ENCODE measurements at regions not wholly inside any gene's neighbourhood (a gene's known extent, or its start where the extent isn't known, plus 50 kb on each side); places are given as distances from the start of the nearest gene placed in this dataset.

- no peak overlapping the region for H3K4me3 ChIP-seq (ENCODE audit: low read length)
- DNase-seq (ENCODE audit: low read depth, low spot score): no peak
These were observed 123.1 kb downstream of the DKK1 start for GRCh38 chr10:52437205-52437646.

GRCh38 chr10:52438119-52438518, 124.0 kb downstream of the DKK1 start:
- no peak overlapping the region for H3K4me3 ChIP-seq (ENCODE audit: low read length)
- DNase-seq (ENCODE audit: low read depth, low spot score): no peak

- DNase-seq (ENCODE audit: low read depth, low spot score): no peak
- H3K4me3 ChIP-seq (ENCODE audit: low read length): no peak overlapping the region
These were observed 126.7 kb downstream of the DKK1 start for GRCh38 chr10:52440612-52441285.

GRCh38 chr10:52442576-52442975, 128.5 kb downstream of the DKK1 start:
- no peak for DNase-seq (ENCODE audit: low read depth, low spot score)
- H3K4me3 ChIP-seq (ENCODE audit: low read length): no peak overlapping the region

- H3K4me3 ChIP-seq (ENCODE audit: low read length): no peak overlapping the region
- no peak for DNase-seq (ENCODE audit: low read depth, low spot score)
These were observed 129.6 kb downstream of the DKK1 start for GRCh38 chr10:52443419-52444388.

- DNase-seq (ENCODE audit: low read depth, low spot score): no peak
- no peak overlapping the region for H3K4me3 ChIP-seq (ENCODE audit: low read length)
These were observed 132.3 kb downstream of the DKK1 start for GRCh38 chr10:52446391-52446790.

GRCh38 chr10:52447931-52448353, 133.9 kb downstream of the DKK1 start:
- DNase-seq (ENCODE audit: low read depth, low spot score): no peak

GRCh38 chr10:52450762-52451291, 136.7 kb downstream of the DKK1 start:
- H3K4me3 ChIP-seq (ENCODE audit: low read length): no peak overlapping the region
- DNase-seq (ENCODE audit: low read depth, low spot score): no peak

More at GRCh38 chr10:52447931-52448353, 133.9 kb downstream of the DKK1 start:
- no peak overlapping the region for H3K4me3 ChIP-seq (ENCODE audit: low read length)

- no peak for DNase-seq (ENCODE audit: low read depth, low spot score)
- H3K4me3 ChIP-seq (ENCODE audit: low read length): no peak overlapping the region
These were observed 137.7 kb downstream of the DKK1 start for GRCh38 chr10:52451817-52452216.

GRCh38 chr10:52452600-52453493, 138.8 kb downstream of the DKK1 start:
- no peak for DNase-seq (ENCODE audit: low read depth, low spot score)
- H3K4me3 ChIP-seq (ENCODE audit: low read length): no peak overlapping the region

- no peak overlapping the region for H3K4me3 ChIP-seq (ENCODE audit: low read length)
- no peak for DNase-seq (ENCODE audit: low read depth, low spot score)
These were observed 139.4 kb downstream of the DKK1 start for GRCh38 chr10:52453501-52453900.

GRCh38 chr10:52454491-52454890, 140.4 kb downstream of the DKK1 start:
- no peak overlapping the region for H3K4me3 ChIP-seq (ENCODE audit: low read length)
- DNase-seq (ENCODE audit: low read depth, low spot score): no peak

- DNase-seq (ENCODE audit: low read depth, low spot score): no peak
- no peak overlapping the region for H3K4me3 ChIP-seq (ENCODE audit: low read length)
These were observed 141.0 kb downstream of the DKK1 start for GRCh38 chr10:52455098-52455497.

- no peak for DNase-seq (ENCODE audit: low read depth, low spot score)
- no peak overlapping the region for H3K4me3 ChIP-seq (ENCODE audit: low read length)
These were observed 145.0 kb downstream of the DKK1 start for GRCh38 chr10:52459097-52459496.

GRCh38 chr10:52463826-52464225, 149.7 kb downstream of the DKK1 start:
- H3K4me3 ChIP-seq (ENCODE audit: low read length): no peak overlapping the region
- DNase-seq (ENCODE audit: low read depth, low spot score): no peak

GRCh38 chr10:52464368-52465124, 150.5 kb downstream of the DKK1 start:
- DNase-seq (ENCODE audit: low read depth, low spot score): no peak
- H3K4me3 ChIP-seq (ENCODE audit: low read length): no peak overlapping the region

- no peak overlapping the region for H3K4me3 ChIP-seq (ENCODE audit: low read length)
- no peak for DNase-seq (ENCODE audit: low read depth, low spot score)
These were observed 151.1 kb downstream of the DKK1 start for GRCh38 chr10:52465202-52465601.

GRCh38 chr10:52466464-52466863, 152.4 kb downstream of the DKK1 start:
- no peak overlapping the region for H3K4me3 ChIP-seq (ENCODE audit: low read length)
- DNase-seq (ENCODE audit: low read depth, low spot score): no peak
